Calu3 (cell line): ENCODE measurements at regions not wholly inside any gene's neighbourhood (a gene's known extent, or its start where the extent isn't known, plus 50 kb on each side); places are given as distances from the start of the nearest gene placed in this dataset.

ENCODE experiments used
- BruUV-seq: library from RNA; stranded (reverse); fragments of 400-500 nt; replicated peaks from 2 replicates; lab custom pipeline; 2021; lab: Mats Ljungman, UMichigan
- CTCF ChIA-PET: fragments of 300-600 bp; sonication (Branson Sonifier 250); formaldehyde crosslinking; loops from one replicate; lab custom pipeline; 2022; ENCODE audit warnings: antibody characterized with exemption; lab: Charles Lee
- DNase-seq: peaks from one replicate; pipeline ENCODE4 v3.0.0; 2022
- H3K27ac Mint-ChIP-seq: one replicate; pipeline ENCODE4 v1.8.0; 2022; ENCODE audit warnings: mixed read lengths; ENCODE audit not compliant: unreplicated experiment
- H3K27me3 Mint-ChIP-seq: one replicate; pipeline ENCODE4 v1.8.0; 2022; ENCODE audit warnings: mixed read lengths; ENCODE audit not compliant: unreplicated experiment
- H3K36me3 Mint-ChIP-seq: one replicate; pipeline ENCODE4 v1.8.0; 2022; ENCODE audit warnings: mild to moderate bottlenecking, moderate library complexity, mixed read lengths; ENCODE audit not compliant: insufficient read depth, unreplicated experiment
- H3K4me1 Mint-ChIP-seq: one replicate; pipeline ENCODE4 v1.8.0; 2022; ENCODE audit warnings: mild to moderate bottlenecking, low read depth, mixed read lengths; ENCODE audit not compliant: unreplicated experiment
- H3K4me3 Mint-ChIP-seq: one replicate; pipeline ENCODE4 v1.8.0; 2022; ENCODE audit warnings: mild to moderate bottlenecking, low read depth, moderate library complexity, mixed read lengths; ENCODE audit not compliant: unreplicated experiment
- H3K9me3 Mint-ChIP-seq: one replicate; pipeline ENCODE4 v1.8.0; 2022; ENCODE audit warnings: low read depth, mixed read lengths; ENCODE audit not compliant: unreplicated experiment
- CTCF ChIP-seq: fragments of 200-600 bp; IDR thresholded peaks from one replicate; pipeline ENCODE4 v1.8.0; 2022; ENCODE audit warnings: antibody characterized with exemption; ENCODE audit not compliant: unreplicated experiment
- intact Hi-C: fragments of 100-400 bp; cut with micrococcal nuclease; formaldehyde crosslinking; loops from one replicate; pipeline ENCODE4 v1.10.0; 2022; ENCODE audit not compliant: unreplicated experiment

- Mint-ChIP-seq H3K4me1 (no peaks in the 10 kb centered on the region), H3K9me3 (no peaks in the 10 kb centered on the region), H3K27ac (no peak overlapping the region), H3K4me3 (no peak overlapping the region), H3K27me3 (no peaks in the 10 kb centered on the region), H3K36me3 (no peaks in the 10 kb centered on the region)
- no peak for DNase-seq
- CTCF ChIA-PET: no interaction called here
- intact Hi-C loops: loop anchor here (5.0 kb wide), 1 partner anchor 285 kb away; no protein-coding TSS in a partner anchor
- BruUV-seq: no TSS peak
- no peak for TF ChIP-seq CTCF
Measured at GRCh38 chr4:177052211-177052934, 257.3 kb upstream of the NEIL3 start.

- H3K9me3 Mint-ChIP-seq: no peaks in the 10 kb centered on the region
- no peaks in the 10 kb centered on the region for H3K27me3 Mint-ChIP-seq
- CTCF ChIA-PET: interaction anchor here (0.7 kb wide), 1 partner anchor 13 kb away, joined by 3 read pairs; no protein-coding TSS in a partner anchor
- H3K36me3 Mint-ChIP-seq: no peaks in the 10 kb centered on the region
- BruUV-seq: no TSS peak
- H3K27ac Mint-ChIP-seq: no peak overlapping the region
- H3K4me3 Mint-ChIP-seq: no peak overlapping the region
- H3K4me1 Mint-ChIP-seq: no peaks in the 10 kb centered on the region
- intact Hi-C loops: no loop called here
- no peak for DNase-seq
- TF ChIP-seq CTCF: no peak
Measured at GRCh38 chr4:177057186-177057585, 252.5 kb upstream of the NEIL3 start.

- Mint-ChIP-seq H3K27ac (no peak overlapping the region), H3K36me3 (no peaks in the 10 kb centered on the region), H3K27me3 (no peaks in the 10 kb centered on the region), H3K4me1 (no peaks in the 10 kb centered on the region), H3K9me3 (no peaks in the 10 kb centered on the region), H3K4me3 (no peak overlapping the region)
- CTCF ChIA-PET: no interaction called here
- BruUV-seq: no TSS peak
- intact Hi-C loops: no loop called here
- TF ChIP-seq CTCF: no peak
- DNase-seq: no peak
Measured at GRCh38 chr4:177064116-177064515, 245.6 kb upstream of the NEIL3 start.

- H3K27ac Mint-ChIP-seq: no peak overlapping the region
- TF ChIP-seq CTCF: no peak
- no peaks in the 10 kb centered on the region for H3K36me3 Mint-ChIP-seq
- no peaks in the 10 kb centered on the region for H3K4me1 Mint-ChIP-seq
- no peaks in the 10 kb centered on the region for H3K9me3 Mint-ChIP-seq
- no TSS peak for BruUV-seq
- intact Hi-C loops: no loop called here
- H3K4me3 Mint-ChIP-seq: no peak overlapping the region
- DNase-seq: no peak
- no peaks in the 10 kb centered on the region for H3K27me3 Mint-ChIP-seq
- CTCF ChIA-PET: no interaction called here
Measured at GRCh38 chr4:177064729-177065394, 244.8 kb upstream of the NEIL3 start.
